Tibial artery (tissue), 4 donors: ENCODE measurements at regions not wholly inside any gene's neighbourhood (a gene's known extent, or its start where the extent isn't known, plus 50 kb on each side); places are given as distances from the start of the nearest gene placed in this dataset.
A peak's percentile ranks its signal among the peaks of the same experiment; 100 is the strongest.

Source experiments
- DNase-seq, 2 donors: peaks; one replicate each; pipeline ENCODE4 v3.0.0-alpha.2; 2019
- H3K27ac ChIP-seq, 2 donors: fragments of 200-600 bp; sonication (generic) in 1 of 2; 1 replicate in 1 of 2; 2 replicates in 1 of 2; pipeline ENCODE4 v1.5.1; 2018 to 2019; ENCODE audit warnings: mild to moderate bottlenecking in 1 of 2
- H3K27me3 ChIP-seq, 2 donors: fragments of 200-600 bp; sonication (generic) in 1 of 2; one replicate each; pipeline versions ENCODE4 v1.5.1 to v1.6.0; 2016 to 2019
- H3K36me3 ChIP-seq, 3 donors: fragments of 200-600 bp; sonication (generic) in 2 of 3; one replicate each; pipeline ENCODE4 v1.5.1; 2016 to 2019; ENCODE audit warnings: mild to moderate bottlenecking in 2 of 3
- H3K4me1 ChIP-seq, 4 donors: fragments of 200-600 bp; sonication (generic) in 2 of 4; 1 replicate in 3 of 4; 2 replicates in 1 of 4; pipeline ENCODE4 v1.5.1; 2016 to 2019
- H3K4me3 ChIP-seq, 2 donors: fragments of 200-600 bp; sonication (generic) in 1 of 2; 1 replicate in 1 of 2; 2 replicates in 1 of 2; pipeline ENCODE4 v1.5.1; 2018 to 2019; ENCODE audit warnings: mild to moderate bottlenecking in 2 of 2
- H3K9me3 ChIP-seq, 3 donors: fragments of 200-600 bp; sonication (generic) in 1 of 3; one replicate each; pipeline ENCODE4 v1.5.1; 2016 to 2019
- intact Hi-C: fragments of 100-400 bp; cut with DNase I; formaldehyde crosslinking; loops from one replicate; pipeline ENCODE4 v1.15.0; 2023; ENCODE audit warnings: low total_unique reads
- TF ChIP-seq, protein P1 (sequence below), 2 experiments: fragments of 200-600 bp in 1 of 2; fragments of 450-650 bp in 1 of 2; IDR thresholded peaks; one replicate each; pipeline ENCODE4 v1.5.1; 2017 to 2019; ENCODE audit warnings: antibody characterized with exemption in 2 of 2, mild to moderate bottlenecking in 1 of 2, moderate library complexity in 1 of 2

- no peaks in the 10 kb centered on the region for H3K36me3 ChIP-seq
- H3K4me3 ChIP-seq = no peak overlapping the region
- TF ChIP-seq, protein P1, sequence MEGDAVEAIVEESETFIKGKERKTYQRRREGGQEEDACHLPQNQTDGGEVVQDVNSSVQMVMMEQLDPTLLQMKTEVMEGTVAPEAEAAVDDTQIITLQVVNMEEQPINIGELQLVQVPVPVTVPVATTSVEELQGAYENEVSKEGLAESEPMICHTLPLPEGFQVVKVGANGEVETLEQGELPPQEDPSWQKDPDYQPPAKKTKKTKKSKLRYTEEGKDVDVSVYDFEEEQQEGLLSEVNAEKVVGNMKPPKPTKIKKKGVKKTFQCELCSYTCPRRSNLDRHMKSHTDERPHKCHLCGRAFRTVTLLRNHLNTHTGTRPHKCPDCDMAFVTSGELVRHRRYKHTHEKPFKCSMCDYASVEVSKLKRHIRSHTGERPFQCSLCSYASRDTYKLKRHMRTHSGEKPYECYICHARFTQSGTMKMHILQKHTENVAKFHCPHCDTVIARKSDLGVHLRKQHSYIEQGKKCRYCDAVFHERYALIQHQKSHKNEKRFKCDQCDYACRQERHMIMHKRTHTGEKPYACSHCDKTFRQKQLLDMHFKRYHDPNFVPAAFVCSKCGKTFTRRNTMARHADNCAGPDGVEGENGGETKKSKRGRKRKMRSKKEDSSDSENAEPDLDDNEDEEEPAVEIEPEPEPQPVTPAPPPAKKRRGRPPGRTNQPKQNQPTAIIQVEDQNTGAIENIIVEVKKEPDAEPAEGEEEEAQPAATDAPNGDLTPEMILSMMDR (IDR thresholded peaks at IDR 0.05) = no peak
- intact Hi-C loops = no loop called here
- H3K9me3 ChIP-seq = no peaks in the 10 kb centered on the region
- H3K27ac ChIP-seq = no peak overlapping the region
- DNase-seq = no peak
- H3K4me1 ChIP-seq = no peaks in the 10 kb centered on the region
- peaks cover 0 to 15% of the 10 kb centered on the region in 2 donors for H3K27me3 ChIP-seq
Observed at GRCh38 chr2:121110924-121111323, 174.1 kb downstream of the TFCP2L1 start.

GRCh38 chr2:121118951-121119350 is 166.1 kb downstream of the TFCP2L1 start:
- no peaks in the 10 kb centered on the region for H3K9me3 ChIP-seq
- H3K36me3 ChIP-seq = no peaks in the 10 kb centered on the region
- H3K4me1 ChIP-seq = no peaks in the 10 kb centered on the region
- no peak overlapping the region for H3K4me3 ChIP-seq
- TF ChIP-seq, protein P1 (IDR thresholded peaks at IDR 0.05) = no peak
- intact Hi-C loops = no loop called here
- no peak overlapping the region for H3K27ac ChIP-seq
- H3K27me3 ChIP-seq = peaks cover 0 to 14% of the 10 kb centered on the region in 2 donors
- DNase-seq = peak in 1 of 2 donors; percentile 21

DNA sequence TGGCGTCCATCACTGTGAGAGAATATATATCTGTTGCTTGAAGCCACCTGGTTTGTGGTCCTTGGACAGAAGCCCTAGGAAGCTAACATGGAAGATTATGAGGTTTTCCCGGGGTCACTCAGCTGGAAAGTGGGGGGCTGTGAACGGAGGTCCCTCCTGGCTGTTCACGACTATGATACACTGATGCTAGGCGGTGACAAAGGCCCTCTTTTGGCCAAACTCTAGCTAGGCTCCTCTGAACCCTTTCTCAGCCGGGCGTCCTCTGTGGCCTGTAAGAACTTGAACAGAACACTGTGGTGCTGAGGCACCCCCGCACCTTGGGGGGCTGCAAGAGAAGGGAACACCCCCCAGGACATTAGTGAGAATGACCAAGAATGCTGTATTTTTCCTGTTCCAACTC is 164.6 kb downstream of the TFCP2L1 start:
- H3K4me1 ChIP-seq = no peaks in the 10 kb centered on the region
- H3K9me3 ChIP-seq = no peaks in the 10 kb centered on the region
- H3K36me3 ChIP-seq = no peaks in the 10 kb centered on the region
- TF ChIP-seq, protein P1 (IDR thresholded peaks at IDR 0.05) = no peak
- peaks cover 0 to 17% of the 10 kb centered on the region in 2 donors for H3K27me3 ChIP-seq
- peak in 1 of 2 donors; percentile 48 for DNase-seq
- H3K4me3 ChIP-seq = no peak overlapping the region
- intact Hi-C loops = no loop called here
- no peak overlapping the region for H3K27ac ChIP-seq

DNA sequence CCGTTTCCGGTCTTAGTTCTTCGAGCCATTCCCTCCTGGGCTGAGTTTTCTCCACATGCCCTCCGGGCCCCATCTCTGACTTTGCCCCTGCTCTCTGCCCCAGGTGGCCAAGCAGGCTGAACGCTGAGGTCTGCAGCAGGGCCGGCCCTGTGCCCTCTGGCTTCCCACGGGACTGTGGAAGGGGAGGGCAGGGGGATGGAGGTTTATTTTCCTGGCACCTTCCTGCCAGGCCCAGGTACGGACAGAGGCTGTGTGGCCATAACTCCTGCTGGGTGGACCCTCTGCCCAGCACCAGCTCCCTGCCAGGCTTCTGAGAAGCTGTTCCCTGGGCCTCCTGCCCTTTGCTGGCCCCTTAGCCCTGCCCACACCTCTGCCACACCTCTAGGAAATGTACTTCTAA is 164.0 kb downstream of the TFCP2L1 start:
- H3K4me3 ChIP-seq = no peak overlapping the region
- intact Hi-C loops = no loop called here
- no peak overlapping the region for H3K27ac ChIP-seq
- no peaks in the 10 kb centered on the region for H3K4me1 ChIP-seq
- H3K9me3 ChIP-seq = no peaks in the 10 kb centered on the region
- peak in 1 of 2 donors; percentile 45 for DNase-seq
- TF ChIP-seq, protein P1 (IDR thresholded peaks at IDR 0.05) = no peak
- H3K36me3 ChIP-seq = no peaks in the 10 kb centered on the region
- H3K27me3 ChIP-seq = peaks cover 0 to 17% of the 10 kb centered on the region in 2 donors

GRCh38 chr2:121121661-121122060 is 163.3 kb downstream of the TFCP2L1 start:
- Histone ChIP-seq H3K36me3 (no peaks in the 10 kb centered on the region), H3K4me1 (no peaks in the 10 kb centered on the region), H3K27me3 (peaks cover 0 to 17% of the 10 kb centered on the region in 2 donors), H3K9me3 (no peaks in the 10 kb centered on the region), H3K27ac (no peak overlapping the region), H3K4me3 (no peak overlapping the region)
- TF ChIP-seq, protein P1 (IDR thresholded peaks at IDR 0.05) = no peak
- intact Hi-C loops = no loop called here
- DNase-seq = peak in 1 of 2 donors; percentile 23

GRCh38 chr2:121123268-121123667 is 161.7 kb downstream of the TFCP2L1 start:
- no peaks in the 10 kb centered on the region for H3K4me1 ChIP-seq
- TF ChIP-seq, protein P1 (IDR thresholded peaks at IDR 0.05) = no peak
- H3K9me3 ChIP-seq = no peaks in the 10 kb centered on the region
- DNase-seq = peak in 1 of 2 donors; percentile 47
- H3K27ac ChIP-seq = no peak overlapping the region
- no peaks in the 10 kb centered on the region for H3K36me3 ChIP-seq
- peaks cover 0 to 17% of the 10 kb centered on the region in 2 donors for H3K27me3 ChIP-seq
- H3K4me3 ChIP-seq = no peak overlapping the region
- intact Hi-C loops = no loop called here
